Spleen (tissue), 7 donors: ENCODE measurements at regions not wholly inside any gene's neighbourhood (a gene's known extent, or its start where the extent isn't known, plus 50 kb on each side); places are given as distances from the start of the nearest gene placed in this dataset.

ENCODE experiments used
- POLR2AphosphoS5 ChIP-seq, 3 donors: sonication (generic); formaldehyde crosslinking; IDR thresholded peaks; one replicate each; pipeline ENCODE4 v1.5.1; 2017; ENCODE audit warnings: antibody characterized with exemption in 3 of 3
- TF ChIP-seq, protein P1 (sequence below), 11 experiments: fragments of 200-600 bp in 7 of 11; fragments of 450-650 bp in 4 of 11; sonication (generic) in 4 of 11; IDR thresholded peaks in 8 of 11; conservative IDR thresholded peaks in 3 of 11; 1 replicate in 7 of 11; 2 replicates in 4 of 11; pipeline versions ENCODE4 v1.4.0 to v1.8.0; 2016 to 2021; ENCODE audit warnings: antibody characterized with exemption in 11 of 11, inconsistent platforms in 4 of 11, mild to moderate bottlenecking in 1 of 11
- donor health status: DM: no; HTN: no; CAD: no; lungs with moderate emphysema.
- donor health status: DM: no; HTN: no; CAD: no.
- donor health status: DM: no; HTN: no; CAD: no.

DNA sequence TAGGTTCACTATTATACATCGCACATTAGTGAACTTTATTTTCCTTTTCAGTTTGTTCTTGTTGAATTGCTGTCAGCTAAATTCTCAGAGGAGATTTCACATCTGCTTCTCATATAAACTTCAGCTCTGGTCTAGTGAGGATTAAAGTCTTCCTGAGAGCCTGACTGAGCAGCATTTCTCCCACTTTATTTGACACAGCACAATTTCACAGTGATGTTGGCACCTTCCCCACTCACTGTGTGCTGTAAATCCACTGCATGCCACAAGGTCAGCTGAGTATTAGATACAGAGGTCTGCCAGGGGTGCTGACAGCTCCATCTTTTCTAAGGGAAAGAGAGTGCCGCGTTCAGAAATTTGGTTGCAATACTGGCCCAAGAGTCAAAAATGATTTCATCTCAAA, 567.4 kb downstream of the PRR16 start:
- TF ChIP-seq POLR2AphosphoS5 (IDR thresholded peaks at IDR 0.05), result no peak
- TF ChIP-seq, protein P1, sequence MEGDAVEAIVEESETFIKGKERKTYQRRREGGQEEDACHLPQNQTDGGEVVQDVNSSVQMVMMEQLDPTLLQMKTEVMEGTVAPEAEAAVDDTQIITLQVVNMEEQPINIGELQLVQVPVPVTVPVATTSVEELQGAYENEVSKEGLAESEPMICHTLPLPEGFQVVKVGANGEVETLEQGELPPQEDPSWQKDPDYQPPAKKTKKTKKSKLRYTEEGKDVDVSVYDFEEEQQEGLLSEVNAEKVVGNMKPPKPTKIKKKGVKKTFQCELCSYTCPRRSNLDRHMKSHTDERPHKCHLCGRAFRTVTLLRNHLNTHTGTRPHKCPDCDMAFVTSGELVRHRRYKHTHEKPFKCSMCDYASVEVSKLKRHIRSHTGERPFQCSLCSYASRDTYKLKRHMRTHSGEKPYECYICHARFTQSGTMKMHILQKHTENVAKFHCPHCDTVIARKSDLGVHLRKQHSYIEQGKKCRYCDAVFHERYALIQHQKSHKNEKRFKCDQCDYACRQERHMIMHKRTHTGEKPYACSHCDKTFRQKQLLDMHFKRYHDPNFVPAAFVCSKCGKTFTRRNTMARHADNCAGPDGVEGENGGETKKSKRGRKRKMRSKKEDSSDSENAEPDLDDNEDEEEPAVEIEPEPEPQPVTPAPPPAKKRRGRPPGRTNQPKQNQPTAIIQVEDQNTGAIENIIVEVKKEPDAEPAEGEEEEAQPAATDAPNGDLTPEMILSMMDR (IDR thresholded peaks at IDR 0.05 in 8 of 11, conservative IDR thresholded peaks at IDR 0.05 in 3 of 11), result no peak
